Panc1 (cell line): ENCODE measurements at regions not wholly inside any gene's neighbourhood (a gene's known extent, or its start where the extent isn't known, plus 50 kb on each side); places are given as distances from the start of the nearest gene placed in this dataset.

ENCODE experiments used
- ATAC-seq: fragments of 200-7000 bp; cut with Tn5 transposase; 2 replicates; pipeline ENCODE4 v1.9.1; 2020; ENCODE audit warnings: mild to moderate bottlenecking, moderate library complexity
- BruUV-seq: library from RNA; stranded (reverse); fragments of 400-500 nt; replicated peaks from 2 replicates; lab custom pipeline; 2021; lab: Mats Ljungman, UMichigan
- CTCF ChIA-PET: fragments of 300-600 bp; sonication (Branson Sonifier 250); formaldehyde crosslinking; loops from one replicate; lab custom pipeline; 2022; ENCODE audit warnings: antibody characterized with exemption; lab: Charles Lee
- POLR2A ChIA-PET: fragments of 300-600 bp; sonication (Branson Sonifier 250); formaldehyde crosslinking; loops from one replicate; lab custom pipeline; 2022; ENCODE audit warnings: antibody characterized with exemption; lab: Charles Lee
- DNase-seq: peaks from one replicate; pipeline ENCODE4 v3.0.0-alpha.2; 2010; ENCODE audit warnings: low read depth, low spot score
- H3K27ac ChIP-seq: 2 replicates; pipeline ENCODE4 v1.5.1; 2011; ENCODE audit warnings: mild to moderate bottlenecking, low read length, inconsistent platforms
- H3K27me3 ChIP-seq: fragments of 200-500 bp; sonication (Bioruptor generic); 2 replicates; pipeline ENCODE4 v1.6.0; 2014; ENCODE audit warnings: low read length, inconsistent platforms; ENCODE audit not compliant: control insufficient read depth, insufficient read depth
- H3K36me3 ChIP-seq: fragments of 200-500 bp; sonication (Bioruptor generic); 2 replicates; pipeline ENCODE4 v1.5.1; 2014; ENCODE audit warnings: inconsistent platforms, mild to moderate bottlenecking, low read length, moderate library complexity; ENCODE audit not compliant: control insufficient read depth, insufficient read depth
- H3K4me1 ChIP-seq: 2 replicates; pipeline ENCODE4 v1.5.1; 2011; ENCODE audit warnings: inconsistent platforms, mild to moderate bottlenecking, low read length, moderate library complexity; ENCODE audit not compliant: control insufficient read depth, insufficient read depth
- H3K4me3 ChIP-seq, 2 experiments: 2 replicates each; pipeline ENCODE4 v1.5.1; 2011 to 2012; ENCODE audit warnings: low read depth in 2 of 2, low read length in 2 of 2, mild to moderate bottlenecking in 2 of 2, inconsistent platforms in 1 of 2, moderate library complexity in 1 of 2
- H3K9me3 ChIP-seq: fragments of 200-500 bp; sonication (Bioruptor generic); 2 replicates; pipeline ENCODE4 v1.5.1; 2014; ENCODE audit warnings: low read depth, mild to moderate bottlenecking, inconsistent platforms, low read length, moderate library complexity; ENCODE audit not compliant: control insufficient read depth, insufficient read depth
- CTCF ChIP-seq: fragments of 450-650 bp; IDR thresholded peaks from 2 replicates; pipeline ENCODE4 v1.5.1; 2017; ENCODE audit warnings: mild to moderate bottlenecking
- POLR2AphosphoS5 ChIP-seq: IDR thresholded peaks from 2 replicates; pipeline ENCODE4 v1.6.1; 2012; ENCODE audit warnings: mild to moderate bottlenecking, low read depth, low read length, moderate library complexity
- REST ChIP-seq, 2 experiments: IDR thresholded peaks; 2 replicates each; pipeline ENCODE4 v1.6.1; 2011 to 2012; ENCODE audit warnings: low read depth in 2 of 2, control low read depth in 1 of 2, low read length in 1 of 2, mild to moderate bottlenecking in 1 of 2, moderate library complexity in 1 of 2; ENCODE audit not compliant: insufficient read depth in 1 of 2
- SIN3A ChIP-seq: IDR thresholded peaks from 2 replicates; pipeline ENCODE4 v1.6.1; 2012; ENCODE audit warnings: low read depth, mild to moderate bottlenecking, low read length, moderate library complexity, borderline replicate concordance; ENCODE audit not compliant: insufficient read depth
- TCF7L2 ChIP-seq: IDR thresholded peaks from 2 replicates; pipeline ENCODE4 v1.6.1; 2011; ENCODE audit warnings: mild to moderate bottlenecking, low read depth, low read length, inconsistent platforms
- in situ Hi-C: cut with HindIII; loops from 2 replicates; pipeline ENCODE4 v1.10.0; 2016; ENCODE audit warnings: low sequenced_read_pairs, low pct_unique_long_range_greater_than_20kb
- intact Hi-C: fragments of 100-400 bp; cut with micrococcal nuclease; formaldehyde crosslinking; loops from one replicate; pipeline ENCODE4 v1.10.0; 2022; ENCODE audit not compliant: unreplicated experiment

- Histone ChIP-seq H3K36me3 (no peaks in the 10 kb centered on the region; the same call in 1 of the 2 replicates), H3K27ac (no peak overlapping the region), H3K4me1 (no peaks in the 10 kb centered on the region), H3K9me3 (no peaks in the 10 kb centered on the region), H3K27me3 (no peaks in the 10 kb centered on the region), H3K4me3 (no peak overlapping the region)
- no peak for ATAC-seq
- in situ Hi-C loops, result no loop called here
- BruUV-seq, result no TSS peak
- ChIA-PET CTCF (no interaction called here), POLR2A (no interaction called here)
- DNase-seq, result no peak
- intact Hi-C loops, result no loop called here
- TF ChIP-seq REST (IDR thresholded peaks at IDR 0.05; ENCODE audit: insufficient read depth in 1 of 2, low read depth in 2 of 2, low read length in 1 of 2) (no peak), CTCF (no peak), TCF7L2 (no peak)
These were observed 168.1 kb downstream of the GPR37 start for GRCh38 chr7:124597509-124597908.

GRCh38 chr7:124596881-124597280 lies 168.7 kb downstream of the GPR37 start:
- ATAC-seq (no peak), DNase-seq (no peak)
- in situ Hi-C loops, result no loop called here
- intact Hi-C loops, result no loop called here
- ChIA-PET CTCF (no interaction called here), POLR2A (no interaction called here)
- Histone ChIP-seq H3K36me3 (no peaks in the 10 kb centered on the region; the same call in 1 of the 2 replicates), H3K9me3 (no peaks in the 10 kb centered on the region), H3K4me1 (no peaks in the 10 kb centered on the region), H3K4me3 (no peak overlapping the region), H3K27ac (no peak overlapping the region), H3K27me3 (no peaks in the 10 kb centered on the region)
- TF ChIP-seq SIN3A (no peak), POLR2AphosphoS5 (no peak), TCF7L2 (no peak), CTCF (no peak), REST (IDR thresholded peaks at IDR 0.05; ENCODE audit: insufficient read depth in 1 of 2, low read depth in 2 of 2, low read length in 1 of 2) (no peak)
- no TSS peak for BruUV-seq
